ENCODE measurements at regions not wholly inside any gene's neighbourhood (a gene's known extent, or its start where the extent isn't known, plus 50 kb on each side); places are given as distances from the start of the nearest gene placed in this dataset.

GRCh38 chr10:130747356-130747755 lies 564.2 kb downstream of the TCERG1L start:
- CTCF ChIA-PET = no interaction called here
- TF ChIP-seq HDGF (IDR thresholded peaks at IDR 0.05; ENCODE audit: borderline replicate concordance) (no peak), FOXK2 (IDR thresholded peaks at IDR 0.05) (no peak), ARNT (IDR thresholded peaks at IDR 0.05) (no peak), BHLHE40 (IDR thresholded peaks at IDR 0.05; ENCODE audit: borderline replicate concordance) (no peak), LEF1 (IDR thresholded peaks at IDR 0.05; ENCODE audit: borderline replicate concordance) (no peak), TARDBP (IDR thresholded peaks at IDR 0.05) (no peak), ELF4 (IDR thresholded peaks at IDR 0.05) (no peak), PKNOX1 (IDR thresholded peaks at IDR 0.05) (no peak), FOXA1 (IDR thresholded peaks at IDR 0.05) (no peak)
- POLR2A ChIA-PET = no interaction called here
- DNase-seq (ENCODE audit: extremely low spot score) = no peak

GRCh38 chr10:130747946-130748345 lies 563.6 kb downstream of the TCERG1L start:
- no peak for DNase-seq (ENCODE audit: extremely low spot score)
- POLR2A ChIA-PET = no interaction called here
- TF ChIP-seq L3MBTL2 (conservative IDR thresholded peaks at IDR 0.05) (no peak), BHLHE40 (IDR thresholded peaks at IDR 0.05; ENCODE audit: borderline replicate concordance) (no peak), TARDBP (IDR thresholded peaks at IDR 0.05) (no peak)
- CTCF ChIA-PET = no interaction called here

GRCh38 chr10:130748409-130749057 lies 563.0 kb downstream of the TCERG1L start:
- POLR2A ChIA-PET = no interaction called here
- CTCF ChIA-PET = no interaction called here
- DNase-seq (ENCODE audit: extremely low spot score) = no peak
- TF ChIP-seq SP1 (IDR thresholded peaks at IDR 0.05) (no peak), FOXA1 (IDR thresholded peaks at IDR 0.05) (no peak), ARNT (IDR thresholded peaks at IDR 0.05) (no peak), L3MBTL2 (conservative IDR thresholded peaks at IDR 0.05) (no peak), ZNF384 (IDR thresholded peaks at IDR 0.05) (no peak), FOXM1 (IDR thresholded peaks at IDR 0.05; ENCODE audit: borderline replicate concordance) (no peak), LEF1 (IDR thresholded peaks at IDR 0.05; ENCODE audit: borderline replicate concordance) (no peak), PKNOX1 (IDR thresholded peaks at IDR 0.05) (no peak), ELF4 (IDR thresholded peaks at IDR 0.05) (no peak), CTBP1 (IDR thresholded peaks at IDR 0.05; ENCODE audit: borderline replicate concordance) (no peak), FOXK2 (IDR thresholded peaks at IDR 0.05) (no peak), TARDBP (IDR thresholded peaks at IDR 0.05) (no peak), SUZ12 (IDR thresholded peaks at IDR 0.05) (no peak), HDGF (IDR thresholded peaks at IDR 0.05; ENCODE audit: borderline replicate concordance) (no peak), BHLHE40 (IDR thresholded peaks at IDR 0.05; ENCODE audit: borderline replicate concordance) (no peak), NFRKB (IDR thresholded peaks at IDR 0.05) (no peak)

GRCh38 chr10:130749911-130750310 lies 561.6 kb downstream of the TCERG1L start:
- DNase-seq (ENCODE audit: extremely low spot score) = no peak
- CTCF ChIA-PET = no interaction called here
- POLR2A ChIA-PET = no interaction called here
- TF ChIP-seq BHLHE40 (IDR thresholded peaks at IDR 0.05; ENCODE audit: borderline replicate concordance) (no peak), ZNF384 (IDR thresholded peaks at IDR 0.05) (no peak), CTBP1 (IDR thresholded peaks at IDR 0.05; ENCODE audit: borderline replicate concordance) (no peak), FOXA1 (IDR thresholded peaks at IDR 0.05) (no peak), LEF1 (IDR thresholded peaks at IDR 0.05; ENCODE audit: borderline replicate concordance) (no peak), NFRKB (IDR thresholded peaks at IDR 0.05) (no peak), HDGF (IDR thresholded peaks at IDR 0.05; ENCODE audit: borderline replicate concordance) (no peak), SUZ12 (IDR thresholded peaks at IDR 0.05) (no peak), SP1 (IDR thresholded peaks at IDR 0.05) (no peak), PKNOX1 (IDR thresholded peaks at IDR 0.05) (no peak), ARNT (IDR thresholded peaks at IDR 0.05) (no peak), TARDBP (IDR thresholded peaks at IDR 0.05) (no peak), ELF4 (IDR thresholded peaks at IDR 0.05) (no peak), FOXK2 (IDR thresholded peaks at IDR 0.05) (no peak), FOXM1 (IDR thresholded peaks at IDR 0.05; ENCODE audit: borderline replicate concordance) (no peak), L3MBTL2 (conservative IDR thresholded peaks at IDR 0.05) (no peak)

- CTCF ChIA-PET = no interaction called here
Observed at GRCh38 chr10:130750441-130750840, 561.1 kb downstream of the TCERG1L start.

GRCh38 chr10:130751106-130751840 lies 560.2 kb downstream of the TCERG1L start:
- no peak for DNase-seq (ENCODE audit: extremely low spot score)

More at GRCh38 chr10:130750441-130750840, 561.1 kb downstream of the TCERG1L start:
- no peak for DNase-seq (ENCODE audit: extremely low spot score)
- TF ChIP-seq SP1 (IDR thresholded peaks at IDR 0.05) (no peak), TARDBP (IDR thresholded peaks at IDR 0.05) (no peak), ELF4 (IDR thresholded peaks at IDR 0.05) (no peak)
- POLR2A ChIA-PET = no interaction called here

More at GRCh38 chr10:130751106-130751840, 560.2 kb downstream of the TCERG1L start:
- ChIA-PET CTCF (no interaction called here), POLR2A (no interaction called here)
- TF ChIP-seq HDGF (IDR thresholded peaks at IDR 0.05; ENCODE audit: borderline replicate concordance) (no peak), TARDBP (IDR thresholded peaks at IDR 0.05) (no peak), ELF4 (IDR thresholded peaks at IDR 0.05) (no peak), SP1 (IDR thresholded peaks at IDR 0.05) (no peak), L3MBTL2 (conservative IDR thresholded peaks at IDR 0.05) (no peak), FOXK2 (IDR thresholded peaks at IDR 0.05) (no peak), SUZ12 (IDR thresholded peaks at IDR 0.05) (no peak), FOXM1 (IDR thresholded peaks at IDR 0.05; ENCODE audit: borderline replicate concordance) (no peak), BHLHE40 (IDR thresholded peaks at IDR 0.05; ENCODE audit: borderline replicate concordance) (no peak), CTBP1 (IDR thresholded peaks at IDR 0.05; ENCODE audit: borderline replicate concordance) (no peak), ZNF384 (IDR thresholded peaks at IDR 0.05) (no peak), FOXA1 (IDR thresholded peaks at IDR 0.05) (no peak), LEF1 (IDR thresholded peaks at IDR 0.05; ENCODE audit: borderline replicate concordance) (no peak), PKNOX1 (IDR thresholded peaks at IDR 0.05) (no peak), NFRKB (IDR thresholded peaks at IDR 0.05) (no peak), ARNT (IDR thresholded peaks at IDR 0.05) (no peak)

All from HEK293T (cell line).